ENCODE measurements at regions not wholly inside any gene's neighbourhood (a gene's known extent, or its start where the extent isn't known, plus 50 kb on each side); places are given as distances from the start of the nearest gene placed in this dataset.

GRCh38 chr4:54367059-54367458 is 138.0 kb downstream of the PDGFRA start:
- DNase-seq (no peak), ATAC-seq (ENCODE audit: insufficient read depth, low read depth) (no peak)
- Histone ChIP-seq H4K20me1 (ENCODE audit: insufficient read depth, low read length) (no peaks in the 10 kb centered on the region), H3K36me3 (ENCODE audit: insufficient read depth, low read length) (no peaks in the 10 kb centered on the region), H3K4me2 (ENCODE audit: insufficient read depth, low read length) (no peak overlapping the region), H2AFZ (ENCODE audit: low read depth, low read length) (no peak overlapping the region), H3K79me2 (ENCODE audit: insufficient read depth, low read length) (no peaks in the 10 kb centered on the region), H3K27me3 (ENCODE audit: insufficient read depth, low read length, poor library complexity) (no peaks in the 10 kb centered on the region), H3K9ac (ENCODE audit: low read depth, low read length) (no peak overlapping the region), H3K27ac (ENCODE audit: low read length) (no peak overlapping the region), H3K4me1 (ENCODE audit: insufficient read depth, low read length) (no peaks in the 10 kb centered on the region), H3K4me3 (ENCODE audit: low read depth in 1 of 2, low read length in 2 of 2) (no peak overlapping the region), H3K9me3 (ENCODE audit: insufficient read depth, low read length, severe bottlenecking) (no peaks in the 10 kb centered on the region)
- TF ChIP-seq CTCF (IDR thresholded peaks at IDR 0.05; ENCODE audit: borderline replicate concordance, extremely low read depth, low read length, poor library complexity, severe bottlenecking) (no peak), EZH2 (IDR thresholded peaks at IDR 0.05; ENCODE audit: borderline replicate concordance, low read depth, low read length, severe bottlenecking) (no peak)

GRCh38 chr4:54368281-54369265 is 139.5 kb downstream of the PDGFRA start:
- DNase-seq (no peak), ATAC-seq (ENCODE audit: insufficient read depth, low read depth) (no peak)
- Histone ChIP-seq H3K9me3 (ENCODE audit: insufficient read depth, low read length, severe bottlenecking) (no peaks in the 10 kb centered on the region), H3K36me3 (ENCODE audit: insufficient read depth, low read length) (no peaks in the 10 kb centered on the region), H3K4me2 (ENCODE audit: insufficient read depth, low read length) (no peak overlapping the region), H2AFZ (ENCODE audit: low read depth, low read length) (no peak overlapping the region), H3K79me2 (ENCODE audit: insufficient read depth, low read length) (no peaks in the 10 kb centered on the region), H3K27me3 (ENCODE audit: insufficient read depth, low read length, poor library complexity) (no peaks in the 10 kb centered on the region), H3K4me3 (ENCODE audit: low read depth in 1 of 2, low read length in 2 of 2) (no peak overlapping the region), H4K20me1 (ENCODE audit: insufficient read depth, low read length) (no peaks in the 10 kb centered on the region), H3K4me1 (ENCODE audit: insufficient read depth, low read length) (no peaks in the 10 kb centered on the region), H3K9ac (ENCODE audit: low read depth, low read length) (no peak overlapping the region), H3K27ac (ENCODE audit: low read length) (no peak overlapping the region)
- TF ChIP-seq CTCF (IDR thresholded peaks at IDR 0.05; ENCODE audit: borderline replicate concordance, extremely low read depth, low read length, poor library complexity, severe bottlenecking) (no peak), EZH2 (IDR thresholded peaks at IDR 0.05; ENCODE audit: borderline replicate concordance, low read depth, low read length, severe bottlenecking) (no peak)

GRCh38 chr4:54371173-54371572 is 142.1 kb downstream of the PDGFRA start:
- H4K20me1 ChIP-seq (ENCODE audit: insufficient read depth, low read length): no peaks in the 10 kb centered on the region
- no peaks in the 10 kb centered on the region for H3K9me3 ChIP-seq (ENCODE audit: insufficient read depth, low read length, severe bottlenecking)
- H3K27ac ChIP-seq (ENCODE audit: low read length): no peak overlapping the region
- no peak overlapping the region for H3K4me3 ChIP-seq (ENCODE audit: low read depth in 1 of 2, low read length in 2 of 2)
- no peaks in the 10 kb centered on the region for H3K36me3 ChIP-seq (ENCODE audit: insufficient read depth, low read length)
- no peak overlapping the region for H3K4me2 ChIP-seq (ENCODE audit: insufficient read depth, low read length)
- H2AFZ ChIP-seq (ENCODE audit: low read depth, low read length): no peak overlapping the region
- ATAC-seq (ENCODE audit: insufficient read depth, low read depth) (no peak), DNase-seq (no peak)
- H3K27me3 ChIP-seq (ENCODE audit: insufficient read depth, low read length, poor library complexity): no peaks in the 10 kb centered on the region
- no peaks in the 10 kb centered on the region for H3K79me2 ChIP-seq (ENCODE audit: insufficient read depth, low read length)
- H3K9ac ChIP-seq (ENCODE audit: low read depth, low read length): no peak overlapping the region
- TF ChIP-seq EZH2 (IDR thresholded peaks at IDR 0.05; ENCODE audit: borderline replicate concordance, low read depth, low read length, severe bottlenecking): no peak
- no peak for TF ChIP-seq CTCF (IDR thresholded peaks at IDR 0.05; ENCODE audit: borderline replicate concordance, extremely low read depth, low read length, poor library complexity, severe bottlenecking)
- no peaks in the 10 kb centered on the region for H3K4me1 ChIP-seq (ENCODE audit: insufficient read depth, low read length)
